SK-N-SH treated with all-trans-retinoic acid at 6 μM for 48 hours (cell line): ENCODE measurements at regions not wholly inside any gene's neighbourhood (a gene's known extent, or its start where the extent isn't known, plus 50 kb on each side); places are given as distances from the start of the nearest gene placed in this dataset.

Experiments
- ATAC-seq: fragments of 200-7000 bp; cut with Tn5 transposase; 3 replicates; pipeline ENCODE4 v1.9.1; 2020; ENCODE audit warnings: mild to moderate bottlenecking, moderate library complexity
- ARNTL ChIP-seq: fragments of 450-650 bp; formaldehyde crosslinking; IDR thresholded peaks from 2 replicates; pipeline ENCODE4 v1.5.0; 2020; ENCODE audit warnings: low read depth, mild to moderate bottlenecking, moderate library complexity, borderline replicate concordance
- BACH2 ChIP-seq: fragments of 250-450 bp; sonication (Bioruptor Pico); IDR thresholded peaks from 2 replicates; pipeline ENCODE4 v1.9.0; 2021; ENCODE audit warnings: mild to moderate bottlenecking, borderline replicate concordance
- CREB5 ChIP-seq: fragments of 250-450 bp; sonication (Bioruptor Pico); IDR thresholded peaks from 2 replicates; pipeline ENCODE4 v1.5.1; 2020; ENCODE audit warnings: low read depth, mild to moderate bottlenecking, moderate library complexity
- CSDC2 ChIP-seq: fragments of 250-450 bp; sonication (Bioruptor Pico); IDR thresholded peaks from 2 replicates; pipeline ENCODE4 v1.5.0; 2020; ENCODE audit warnings: mild to moderate bottlenecking, moderate library complexity
- CSRNP3 ChIP-seq: fragments of 250-450 bp; sonication (Bioruptor Pico); IDR thresholded peaks from 2 replicates; pipeline ENCODE4 v1.5.1; 2021; ENCODE audit warnings: mild to moderate bottlenecking, moderate library complexity
- ESRRG ChIP-seq: fragments of 250-450 bp; sonication (Bioruptor Pico); IDR thresholded peaks from 2 replicates; pipeline ENCODE4 v1.6.1; 2021; ENCODE audit warnings: mild to moderate bottlenecking
- GLIS3 ChIP-seq: fragments of 250-450 bp; sonication (Bioruptor Pico); IDR thresholded peaks from 2 replicates; pipeline ENCODE4 v1.5.0; 2020; ENCODE audit warnings: mild to moderate bottlenecking, moderate library complexity
- ISL1 ChIP-seq: fragments of 250-450 bp; sonication (Bioruptor Pico); IDR thresholded peaks from 2 replicates; pipeline ENCODE4 v2.1.2; 2022; ENCODE audit warnings: mild to moderate bottlenecking, moderate library complexity
- OSR1 ChIP-seq: fragments of 250-450 bp; sonication (Bioruptor Pico); IDR thresholded peaks from 2 replicates; pipeline ENCODE4 v1.8.0; 2022; ENCODE audit warnings: moderate library complexity, mild to moderate bottlenecking, inconsistent platforms
- PPARA ChIP-seq: fragments of 250-450 bp; sonication (Bioruptor Pico); IDR thresholded peaks from 2 replicates; pipeline ENCODE4 v1.5.0; 2020; ENCODE audit warnings: mild to moderate bottlenecking, borderline replicate concordance
- RARB ChIP-seq: fragments of 250-450 bp; sonication (Bioruptor Pico); IDR thresholded peaks from 2 replicates; pipeline ENCODE4 v1.8.0; 2021; ENCODE audit warnings: mild to moderate bottlenecking, moderate library complexity
- SNAI2 ChIP-seq: fragments of 250-450 bp; sonication (Bioruptor Pico); IDR thresholded peaks from 2 replicates; pipeline ENCODE4 v1.5.0; 2020; ENCODE audit warnings: mild to moderate bottlenecking, moderate library complexity
- TCF4 ChIP-seq: fragments of 250-450 bp; sonication (Bioruptor Pico); IDR thresholded peaks from 2 replicates; pipeline ENCODE4 v1.8.0; 2021; ENCODE audit warnings: mild to moderate bottlenecking, moderate library complexity, borderline replicate concordance
- ZC3H10 ChIP-seq: fragments of 250-450 bp; sonication (Bioruptor Pico); IDR thresholded peaks from 2 replicates; pipeline ENCODE4 v1.5.1; 2021; ENCODE audit warnings: mild to moderate bottlenecking, moderate library complexity
- ZFP3 ChIP-seq: fragments of 250-450 bp; sonication (Bioruptor Pico); IDR thresholded peaks from 2 replicates; pipeline ENCODE4 v1.5.0; 2020; ENCODE audit warnings: mild to moderate bottlenecking, moderate library complexity
- ZNF565 ChIP-seq: fragments of 450-650 bp; formaldehyde crosslinking; conservative IDR thresholded peaks from 2 replicates; pipeline ENCODE4 v1.5.0; 2020; ENCODE audit warnings: low read depth, mild to moderate bottlenecking, moderate library complexity
- ZNF70 ChIP-seq: fragments of 450-650 bp; formaldehyde crosslinking; IDR thresholded peaks from 2 replicates; pipeline ENCODE4 v1.5.0; 2020; ENCODE audit warnings: mild to moderate bottlenecking, moderate library complexity
- ZNF8 ChIP-seq: fragments of 450-650 bp; formaldehyde crosslinking; IDR thresholded peaks from 2 replicates; pipeline ENCODE4 v1.5.0; 2020; ENCODE audit warnings: mild to moderate bottlenecking, moderate library complexity
- TF ChIP-seq, protein P1 (sequence below): fragments of 250-450 bp; sonication (Bioruptor Pico); IDR thresholded peaks from 2 replicates; pipeline ENCODE4 v1.8.0; 2021; ENCODE audit warnings: low read depth, mild to moderate bottlenecking, moderate library complexity, borderline replicate concordance
- TF ChIP-seq, protein P2 (sequence below): fragments of 250-450 bp; sonication (Bioruptor Pico); IDR thresholded peaks from 2 replicates; pipeline ENCODE4 v1.8.0; 2020; ENCODE audit warnings: mild to moderate bottlenecking, moderate library complexity, borderline replicate concordance
- TF ChIP-seq, protein P3 (sequence below): fragments of 250-450 bp; sonication (Bioruptor Pico); IDR thresholded peaks from 2 replicates; pipeline ENCODE4 v1.5.0; 2020; ENCODE audit warnings: mild to moderate bottlenecking, moderate library complexity

GRCh38 chr6:19991176-19991575, 154.0 kb downstream of the ID4 start:
- ATAC-seq = no peak
- TF ChIP-seq ISL1 (CRISPR knock-in tag) = no peak
- TF ChIP-seq TCF4 (CRISPR knock-in tag) = no peak
- TF ChIP-seq, protein P1, sequence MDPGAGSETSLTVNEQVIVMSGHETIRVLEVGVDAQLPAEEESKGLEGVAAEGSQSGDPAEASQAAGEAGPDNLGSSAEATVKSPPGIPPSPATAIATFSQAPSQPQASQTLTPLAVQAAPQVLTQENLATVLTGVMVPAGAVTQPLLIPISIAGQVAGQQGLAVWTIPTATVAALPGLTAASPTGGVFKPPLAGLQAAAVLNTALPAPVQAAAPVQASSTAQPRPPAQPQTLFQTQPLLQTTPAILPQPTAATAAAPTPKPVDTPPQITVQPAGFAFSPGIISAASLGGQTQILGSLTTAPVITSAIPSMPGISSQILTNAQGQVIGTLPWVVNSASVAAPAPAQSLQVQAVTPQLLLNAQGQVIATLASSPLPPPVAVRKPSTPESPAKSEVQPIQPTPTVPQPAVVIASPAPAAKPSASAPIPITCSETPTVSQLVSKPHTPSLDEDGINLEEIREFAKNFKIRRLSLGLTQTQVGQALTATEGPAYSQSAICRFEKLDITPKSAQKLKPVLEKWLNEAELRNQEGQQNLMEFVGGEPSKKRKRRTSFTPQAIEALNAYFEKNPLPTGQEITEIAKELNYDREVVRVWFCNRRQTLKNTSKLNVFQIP (CRISPR knock-in tag) = no peak
- no peak for TF ChIP-seq PPARA
- TF ChIP-seq ESRRG (CRISPR knock-in tag) = no peak

GRCh38 chr6:19994909-19995308, 157.7 kb downstream of the ID4 start:
- ATAC-seq = no peak
- TF ChIP-seq RARB (CRISPR knock-in tag) (no peak), ISL1 (CRISPR knock-in tag) (no peak), ZNF565 (CRISPR knock-in tag) (no peak), CREB5 (no peak), CSDC2 (CRISPR knock-in tag) (no peak), TCF4 (CRISPR knock-in tag) (no peak), ARNTL (CRISPR knock-in tag) (no peak), BACH2 (no peak), ZFP3 (no peak), ZNF70 (CRISPR knock-in tag) (no peak), ZNF8 (no peak), SNAI2 (CRISPR knock-in tag) (no peak), GLIS3 (CRISPR knock-in tag) (no peak), ZC3H10 (CRISPR knock-in tag) (no peak), OSR1 (CRISPR knock-in tag) (no peak), ESRRG (CRISPR knock-in tag) (no peak)
- TF ChIP-seq, protein P2, sequence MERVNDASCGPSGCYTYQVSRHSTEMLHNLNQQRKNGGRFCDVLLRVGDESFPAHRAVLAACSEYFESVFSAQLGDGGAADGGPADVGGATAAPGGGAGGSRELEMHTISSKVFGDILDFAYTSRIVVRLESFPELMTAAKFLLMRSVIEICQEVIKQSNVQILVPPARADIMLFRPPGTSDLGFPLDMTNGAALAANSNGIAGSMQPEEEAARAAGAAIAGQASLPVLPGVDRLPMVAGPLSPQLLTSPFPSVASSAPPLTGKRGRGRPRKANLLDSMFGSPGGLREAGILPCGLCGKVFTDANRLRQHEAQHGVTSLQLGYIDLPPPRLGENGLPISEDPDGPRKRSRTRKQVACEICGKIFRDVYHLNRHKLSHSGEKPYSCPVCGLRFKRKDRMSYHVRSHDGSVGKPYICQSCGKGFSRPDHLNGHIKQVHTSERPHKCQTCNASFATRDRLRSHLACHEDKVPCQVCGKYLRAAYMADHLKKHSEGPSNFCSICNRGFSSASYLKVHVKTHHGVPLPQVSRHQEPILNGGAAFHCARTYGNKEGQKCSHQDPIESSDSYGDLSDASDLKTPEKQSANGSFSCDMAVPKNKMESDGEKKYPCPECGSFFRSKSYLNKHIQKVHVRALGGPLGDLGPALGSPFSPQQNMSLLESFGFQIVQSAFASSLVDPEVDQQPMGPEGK (CRISPR knock-in tag) = no peak
- TF ChIP-seq, protein P3, sequence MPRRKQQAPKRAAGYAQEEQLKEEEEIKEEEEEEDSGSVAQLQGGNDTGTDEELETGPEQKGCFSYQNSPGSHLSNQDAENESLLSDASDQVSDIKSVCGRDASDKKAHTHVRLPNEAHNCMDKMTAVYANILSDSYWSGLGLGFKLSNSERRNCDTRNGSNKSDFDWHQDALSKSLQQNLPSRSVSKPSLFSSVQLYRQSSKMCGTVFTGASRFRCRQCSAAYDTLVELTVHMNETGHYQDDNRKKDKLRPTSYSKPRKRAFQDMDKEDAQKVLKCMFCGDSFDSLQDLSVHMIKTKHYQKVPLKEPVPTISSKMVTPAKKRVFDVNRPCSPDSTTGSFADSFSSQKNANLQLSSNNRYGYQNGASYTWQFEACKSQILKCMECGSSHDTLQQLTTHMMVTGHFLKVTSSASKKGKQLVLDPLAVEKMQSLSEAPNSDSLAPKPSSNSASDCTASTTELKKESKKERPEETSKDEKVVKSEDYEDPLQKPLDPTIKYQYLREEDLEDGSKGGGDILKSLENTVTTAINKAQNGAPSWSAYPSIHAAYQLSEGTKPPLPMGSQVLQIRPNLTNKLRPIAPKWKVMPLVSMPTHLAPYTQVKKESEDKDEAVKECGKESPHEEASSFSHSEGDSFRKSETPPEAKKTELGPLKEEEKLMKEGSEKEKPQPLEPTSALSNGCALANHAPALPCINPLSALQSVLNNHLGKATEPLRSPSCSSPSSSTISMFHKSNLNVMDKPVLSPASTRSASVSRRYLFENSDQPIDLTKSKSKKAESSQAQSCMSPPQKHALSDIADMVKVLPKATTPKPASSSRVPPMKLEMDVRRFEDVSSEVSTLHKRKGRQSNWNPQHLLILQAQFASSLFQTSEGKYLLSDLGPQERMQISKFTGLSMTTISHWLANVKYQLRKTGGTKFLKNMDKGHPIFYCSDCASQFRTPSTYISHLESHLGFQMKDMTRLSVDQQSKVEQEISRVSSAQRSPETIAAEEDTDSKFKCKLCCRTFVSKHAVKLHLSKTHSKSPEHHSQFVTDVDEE (CRISPR knock-in tag) = no peak
- TF ChIP-seq, protein P1 (CRISPR knock-in tag) = no peak

DNA sequence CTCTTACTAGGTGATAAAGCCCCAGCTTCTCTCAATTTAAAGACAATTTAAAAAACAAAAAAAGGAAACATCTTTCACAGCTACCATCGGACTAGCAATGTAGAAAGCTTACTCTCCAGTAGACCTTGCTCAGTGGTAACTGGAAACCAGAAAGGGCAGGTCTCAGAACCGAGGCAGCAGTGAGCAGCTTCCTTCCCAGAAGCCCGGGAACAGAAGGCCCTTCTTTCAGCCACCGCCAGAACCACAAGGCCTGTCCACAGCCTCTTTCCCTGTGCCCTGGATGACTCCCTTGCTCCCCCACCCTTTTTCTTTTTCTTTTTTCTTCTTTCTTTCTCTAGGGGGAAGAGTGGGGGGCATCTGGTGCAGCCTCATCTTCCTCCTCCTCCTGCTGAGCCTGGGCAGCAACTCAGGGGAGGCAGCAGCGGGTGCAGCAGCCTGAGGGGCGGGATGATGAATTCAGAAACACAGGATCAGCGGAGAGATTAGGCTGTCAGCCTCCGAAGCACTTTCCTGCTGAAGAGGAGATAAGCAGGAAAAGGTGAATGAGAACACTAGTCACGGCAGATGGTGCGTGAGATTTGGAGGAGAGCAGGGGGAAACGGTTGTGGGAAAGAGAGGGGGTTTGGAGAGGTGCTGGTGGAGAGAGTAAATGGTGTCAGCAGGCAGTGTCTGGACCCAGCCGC, 158.5 kb downstream of the ID4 start:
- ATAC-seq = no peak
- no peak for TF ChIP-seq CSRNP3 (CRISPR knock-in tag)
- no peak for TF ChIP-seq SNAI2 (CRISPR knock-in tag)
- no peak for TF ChIP-seq BACH2
- TF ChIP-seq ZC3H10 (CRISPR knock-in tag) = no peak
- no peak for TF ChIP-seq TCF4 (CRISPR knock-in tag)
- TF ChIP-seq, protein P1 (CRISPR knock-in tag) = no peak
- TF ChIP-seq ZNF565 (CRISPR knock-in tag) = no peak
- no peak for TF ChIP-seq OSR1 (CRISPR knock-in tag)
- no peak for TF ChIP-seq ISL1 (CRISPR knock-in tag)
- no peak for TF ChIP-seq ZNF70 (CRISPR knock-in tag)
- no peak for TF ChIP-seq ZNF8
- TF ChIP-seq, protein P2 (CRISPR knock-in tag) = no peak
